ENCODE measurements at regions not wholly inside any gene's neighbourhood (a gene's known extent, or its start where the extent isn't known, plus 50 kb on each side); places are given as distances from the start of the nearest gene placed in this dataset.

GRCh38 chr13:65826657-65827056, 1403.5 kb downstream of the PCDH9 start:
- Histone ChIP-seq H3K9me2 (replicated peaks; ENCODE audit: insufficient read depth, low read length) (no peaks in the 10 kb centered on the region), H3K9ac (ENCODE audit: low read length) (no peak overlapping the region), H4K20me1 (ENCODE audit: low read depth, low read length) (no peaks in the 10 kb centered on the region), H3K27ac (ENCODE audit: low read depth, low read length) (no peak overlapping the region), H3K9me3 (ENCODE audit: insufficient read depth, low read length) (no peaks in the 10 kb centered on the region), H3K79me2 (ENCODE audit: insufficient read depth, low read length) (no peaks in the 10 kb centered on the region), H3K4me3 (ENCODE audit: insufficient read depth, low read length, poor library complexity, severe bottlenecking) (no peak overlapping the region), H2AFZ (ENCODE audit: low read depth, low read length, severe bottlenecking) (peak overlapping the region; percentile 77), H3F3A (ENCODE audit: insufficient read depth) (no peaks in the 10 kb centered on the region), H3K36me3 (ENCODE audit: low read length) (no peaks in the 10 kb centered on the region), H3K4me2 (ENCODE audit: low read depth, low read length, poor library complexity, severe bottlenecking) (no peak overlapping the region), H3K27me3 (ENCODE audit: low read length) (no peaks in the 10 kb centered on the region)
- TF ChIP-seq CTCF (IDR thresholded peaks at IDR 0.05; ENCODE audit: insufficient read depth, low read length, poor library complexity, severe bottlenecking) (no peak), EZH2phosphoT487 (conservative IDR thresholded peaks at IDR 0.05; ENCODE audit: low read length) (no peak)

GRCh38 chr13:65825039-65825438, 1405.1 kb downstream of the PCDH9 start:
- Histone ChIP-seq H3K27ac (ENCODE audit: low read depth, low read length) (no peak overlapping the region), H3K36me3 (ENCODE audit: low read length) (no peaks in the 10 kb centered on the region), H3K9me3 (ENCODE audit: insufficient read depth, low read length) (no peaks in the 10 kb centered on the region), H3F3A (ENCODE audit: insufficient read depth) (no peaks in the 10 kb centered on the region), H3K27me3 (ENCODE audit: low read length) (no peaks in the 10 kb centered on the region), H3K9ac (ENCODE audit: low read length) (no peak overlapping the region), H2AFZ (ENCODE audit: low read depth, low read length, severe bottlenecking) (peak overlapping the region; percentile 79), H4K20me1 (ENCODE audit: low read depth, low read length) (no peaks in the 10 kb centered on the region), H3K9me2 (replicated peaks; ENCODE audit: insufficient read depth, low read length) (no peaks in the 10 kb centered on the region), H3K79me2 (ENCODE audit: insufficient read depth, low read length) (no peaks in the 10 kb centered on the region), H3K4me2 (ENCODE audit: low read depth, low read length, poor library complexity, severe bottlenecking) (no peak overlapping the region), H3K4me3 (ENCODE audit: insufficient read depth, low read length, poor library complexity, severe bottlenecking) (no peak overlapping the region)
- TF ChIP-seq CTCF (IDR thresholded peaks at IDR 0.05; ENCODE audit: insufficient read depth, low read length, poor library complexity, severe bottlenecking): no peak
- TF ChIP-seq EZH2phosphoT487 (conservative IDR thresholded peaks at IDR 0.05; ENCODE audit: low read length): no peak

GRCh38 chr13:65808061-65808460, 1422.1 kb downstream of the PCDH9 start:
- Histone ChIP-seq H3K9ac (ENCODE audit: low read length) (no peak overlapping the region), H3F3A (ENCODE audit: insufficient read depth) (no peaks in the 10 kb centered on the region), H3K27ac (ENCODE audit: low read depth, low read length) (no peak overlapping the region), H3K9me2 (replicated peaks; ENCODE audit: insufficient read depth, low read length) (no peaks in the 10 kb centered on the region), H3K27me3 (ENCODE audit: low read length) (no peaks in the 10 kb centered on the region), H2AFZ (ENCODE audit: low read depth, low read length, severe bottlenecking) (peak overlapping the region; percentile 55), H3K9me3 (ENCODE audit: insufficient read depth, low read length) (peaks cover 7% of the 10 kb centered on the region; the same call in 1 of the 2 replicates), H3K4me3 (ENCODE audit: insufficient read depth, low read length, poor library complexity, severe bottlenecking) (no peak overlapping the region), H3K4me2 (ENCODE audit: low read depth, low read length, poor library complexity, severe bottlenecking) (no peak overlapping the region), H3K36me3 (ENCODE audit: low read length) (no peaks in the 10 kb centered on the region), H4K20me1 (ENCODE audit: low read depth, low read length) (no peaks in the 10 kb centered on the region), H3K79me2 (ENCODE audit: insufficient read depth, low read length) (no peaks in the 10 kb centered on the region)
- no peak for TF ChIP-seq EZH2phosphoT487 (conservative IDR thresholded peaks at IDR 0.05; ENCODE audit: low read length)
- TF ChIP-seq CTCF (IDR thresholded peaks at IDR 0.05; ENCODE audit: insufficient read depth, low read length, poor library complexity, severe bottlenecking): no peak

All from SU-DHL-6 (cell line).